Posterior cingulate gyrus (tissue), 11 donors: ENCODE measurements at regions not wholly inside any gene's neighbourhood (a gene's known extent, or its start where the extent isn't known, plus 50 kb on each side); places are given as distances from the start of the nearest gene placed in this dataset.

Experiments
- DNase-seq, 10 donors: peaks; one replicate each; pipeline versions ENCODE4 v3.0.0 to v3.0.0-alpha.2; 2020 to 2021; ENCODE audit warnings: mixed read lengths in 3 of 10
- intact Hi-C: fragments of 100-400 bp; cut with DNase I; formaldehyde crosslinking; loops from one replicate; pipeline ENCODE4 v1.15.1; 2023

DNA sequence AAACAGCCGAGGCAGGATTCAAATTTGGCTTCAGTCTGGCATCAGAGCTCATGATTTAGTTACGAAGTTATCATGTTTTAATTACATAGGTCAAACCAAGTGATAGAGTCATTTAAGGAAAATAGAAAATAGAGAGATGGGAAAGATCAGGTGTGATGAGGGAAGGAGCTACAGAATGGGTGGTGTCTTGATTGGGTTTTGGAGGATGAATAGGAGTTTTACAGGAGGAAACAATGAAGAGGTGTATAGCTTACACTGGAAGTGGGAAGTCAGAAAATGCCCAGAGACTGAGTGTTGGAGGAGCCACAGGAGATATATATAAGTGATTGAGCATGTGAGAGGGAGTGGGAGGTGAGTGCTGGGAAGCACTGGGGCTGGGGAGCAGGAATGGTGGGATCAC lies 264.2 kb upstream of the TNP1 start:
- intact Hi-C loops, result no loop called here
- no peak for DNase-seq

DNA sequence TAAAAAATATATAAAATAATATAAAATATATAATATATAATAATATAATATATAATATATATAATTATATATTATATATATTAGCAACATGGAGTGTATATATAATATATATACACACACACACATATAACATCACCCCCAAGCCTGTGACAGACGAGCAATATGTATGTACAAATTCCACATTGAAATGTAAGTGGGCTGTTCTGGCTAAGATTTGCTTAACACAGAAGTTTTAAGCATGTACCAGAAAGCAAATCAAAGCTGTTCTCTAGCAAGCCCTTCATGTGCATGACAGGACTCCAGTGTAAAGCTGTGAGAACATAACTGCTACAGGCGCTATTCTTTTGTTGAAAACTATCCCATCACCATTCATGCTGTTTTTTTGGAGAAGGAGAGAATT lies 261.7 kb upstream of the TNP1 start:
- intact Hi-C loops, result no loop called here
- no peak for DNase-seq

DNA sequence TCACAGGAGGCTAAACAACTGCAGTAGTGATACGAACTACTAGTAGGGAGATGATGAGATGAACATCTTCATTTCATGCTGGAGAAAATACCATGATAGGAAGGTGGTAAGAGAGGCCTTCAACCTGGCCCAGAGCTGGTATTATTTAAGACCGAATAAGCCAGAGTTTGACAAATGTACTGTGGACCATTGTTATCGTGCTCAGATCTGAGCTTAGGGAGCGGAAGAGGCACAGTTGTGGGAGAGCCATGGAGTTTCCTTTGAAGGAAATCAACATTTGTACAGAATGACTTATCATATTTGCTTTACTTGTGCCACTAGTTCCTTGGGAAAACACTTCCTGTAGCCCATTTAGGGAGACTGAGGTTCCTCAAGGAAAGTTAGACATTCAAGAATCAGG lies 260.6 kb upstream of the TNP1 start:
- no peak for DNase-seq
- intact Hi-C loops, result no loop called here

DNA sequence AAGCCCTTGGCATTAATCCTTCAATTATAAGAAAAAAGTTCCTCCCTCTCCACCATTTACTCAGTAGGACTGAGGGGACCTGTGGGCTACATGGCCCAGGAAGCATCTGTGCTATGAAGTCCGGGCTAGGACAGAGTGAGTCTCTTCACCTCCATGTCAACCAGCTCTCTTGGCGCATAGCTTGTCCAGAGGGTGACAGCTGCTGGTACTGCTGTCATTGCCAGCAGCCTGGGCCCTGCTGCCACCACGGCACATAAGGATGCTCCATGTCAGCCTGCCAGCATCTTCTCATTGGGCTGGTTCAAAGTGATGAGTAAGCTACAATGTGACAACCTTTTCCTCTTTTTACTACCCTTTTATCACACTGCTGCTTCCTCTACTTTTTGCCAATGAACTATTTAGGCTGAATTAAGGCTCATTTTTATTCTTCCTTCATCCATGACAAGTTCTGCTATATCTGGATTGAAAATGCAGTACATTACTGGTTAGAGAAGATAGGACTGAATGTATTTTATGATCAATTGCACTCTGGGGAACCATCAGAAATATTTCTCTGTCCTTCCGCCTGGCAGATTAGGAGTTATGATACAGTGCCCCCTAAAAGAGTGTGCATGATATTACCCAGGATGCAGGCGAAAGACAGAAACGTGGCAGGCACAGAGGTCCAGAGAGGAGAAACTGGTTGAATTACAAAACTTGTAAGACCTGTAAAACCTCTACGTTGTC lies 258.9 kb upstream of the TNP1 start:
- peak in 1 of 10 donors; percentile 71 for DNase-seq
- intact Hi-C loops, result no loop called here

DNA sequence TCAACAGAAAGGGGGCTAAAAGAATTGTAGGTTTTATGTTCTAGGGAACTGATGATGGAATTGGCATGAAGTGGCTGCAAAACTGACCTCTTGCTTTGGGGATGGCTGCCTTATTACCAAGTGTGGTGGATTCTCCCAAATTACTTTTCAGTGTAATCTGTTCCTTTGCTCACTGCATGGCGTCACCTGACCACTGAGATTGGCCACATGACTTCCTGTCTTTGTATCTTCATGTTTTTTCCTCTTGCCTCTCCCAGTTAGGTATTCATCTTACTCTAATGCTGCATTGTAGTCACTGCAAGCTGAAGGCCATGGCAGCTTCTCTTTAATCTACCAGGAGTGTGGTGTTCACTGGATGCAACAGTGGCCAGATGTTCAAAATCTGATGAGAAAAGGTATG lies 257.7 kb upstream of the TNP1 start:
- DNase-seq, result no peak
- intact Hi-C loops, result no loop called here

DNA sequence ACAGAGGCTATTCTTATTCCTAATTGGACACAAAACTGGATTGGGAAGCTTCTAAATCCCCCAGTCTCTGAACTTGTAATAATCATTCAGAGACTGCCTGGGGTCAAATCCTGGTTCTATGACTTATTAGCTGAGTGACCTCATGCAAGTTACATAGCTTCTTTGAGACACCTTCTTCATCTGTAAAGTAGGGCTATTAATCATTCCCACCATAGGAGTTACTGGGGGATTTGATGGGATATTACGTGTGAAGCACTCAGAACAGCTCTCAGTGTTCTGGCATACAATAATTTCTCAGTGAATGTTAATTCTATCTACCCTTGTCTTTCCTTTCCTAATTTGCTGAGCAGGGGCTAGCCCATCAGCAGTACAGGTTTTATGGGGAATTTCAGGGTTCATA lies 256.7 kb upstream of the TNP1 start:
- DNase-seq, result no peak
- intact Hi-C loops, result no loop called here

DNA sequence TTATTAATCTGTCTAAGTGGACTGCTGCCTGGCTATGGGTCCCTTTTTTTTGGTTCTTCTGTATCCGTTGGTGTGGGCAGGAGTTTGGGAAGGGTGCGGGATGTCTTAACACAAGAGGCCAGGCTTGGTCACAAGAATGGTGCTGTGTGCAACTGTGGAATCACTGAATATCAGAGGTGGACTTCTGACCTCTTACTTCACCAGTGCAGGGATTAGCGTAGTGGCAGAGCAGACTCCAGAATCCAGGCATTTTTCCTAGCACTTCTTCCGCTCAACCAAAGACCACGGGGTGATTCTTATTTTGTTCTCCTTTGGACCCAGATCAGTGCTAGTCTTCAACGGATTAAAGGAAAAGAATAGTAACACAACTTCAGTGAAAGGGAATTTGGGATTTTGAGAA lies 254.3 kb upstream of the TNP1 start:
- intact Hi-C loops, result no loop called here
- no peak for DNase-seq

DNA sequence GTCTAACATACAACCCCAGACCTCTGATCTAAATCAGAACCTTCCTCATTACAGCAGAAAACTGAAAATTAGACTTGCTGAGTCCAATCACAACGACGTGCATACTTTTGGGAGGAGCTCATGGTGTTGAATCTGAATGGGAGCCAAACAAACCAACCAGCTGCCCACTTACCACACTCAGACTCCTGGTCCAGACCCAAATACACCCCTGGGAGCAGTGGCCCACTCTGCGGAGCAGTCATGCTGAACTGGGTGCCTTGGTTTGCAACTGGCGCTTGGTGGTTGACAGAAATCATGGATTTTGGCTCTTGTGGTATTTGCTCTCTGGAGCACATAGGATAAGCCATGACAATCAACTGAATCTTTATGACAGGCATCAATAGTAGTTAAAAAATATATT lies 253.6 kb upstream of the TNP1 start:
- intact Hi-C loops, result no loop called here
- no peak for DNase-seq

DNA sequence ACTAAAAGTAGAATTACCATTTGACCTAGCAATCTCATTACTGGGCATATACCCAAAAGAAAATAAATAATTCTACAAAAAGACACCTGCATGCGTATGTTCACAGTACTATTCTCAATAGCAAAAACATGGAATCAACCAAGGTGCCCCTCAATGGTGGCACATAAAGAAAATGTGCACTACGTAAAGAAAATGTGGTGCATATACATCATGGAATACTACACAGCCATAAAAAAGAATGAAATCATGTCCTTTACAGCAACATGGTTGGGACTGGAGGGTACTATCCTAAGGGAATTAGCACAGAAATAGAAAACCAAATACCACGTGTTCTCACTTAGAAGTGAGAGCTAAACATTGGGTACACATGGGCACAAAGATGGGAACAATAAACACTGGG lies 250.7 kb upstream of the TNP1 start:
- intact Hi-C loops, result no loop called here
- DNase-seq, result no peak

DNA sequence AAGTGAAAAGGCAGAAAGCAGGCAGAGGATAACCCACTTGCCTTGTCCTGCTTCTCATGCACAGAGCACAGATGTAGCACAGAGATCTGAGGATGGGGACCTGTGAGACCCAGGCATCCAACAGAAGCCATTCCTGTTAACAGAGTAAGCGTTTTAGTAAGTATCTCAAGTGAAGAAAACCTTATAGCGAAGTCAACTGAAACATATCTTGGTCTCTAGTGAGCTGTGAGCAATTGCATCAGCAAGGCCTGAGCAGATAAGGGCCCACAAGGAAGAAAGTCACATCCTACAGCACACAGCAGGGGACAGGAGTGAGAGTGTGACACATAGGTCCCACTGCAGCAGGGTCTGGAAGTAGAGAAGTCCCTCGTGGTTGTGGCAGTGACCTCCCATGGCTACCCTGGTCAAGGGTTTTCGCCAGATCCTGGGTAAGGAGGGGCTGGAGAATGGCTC lies 248.7 kb upstream of the TNP1 start:
- intact Hi-C loops, result no loop called here
- DNase-seq, result no peak

DNA sequence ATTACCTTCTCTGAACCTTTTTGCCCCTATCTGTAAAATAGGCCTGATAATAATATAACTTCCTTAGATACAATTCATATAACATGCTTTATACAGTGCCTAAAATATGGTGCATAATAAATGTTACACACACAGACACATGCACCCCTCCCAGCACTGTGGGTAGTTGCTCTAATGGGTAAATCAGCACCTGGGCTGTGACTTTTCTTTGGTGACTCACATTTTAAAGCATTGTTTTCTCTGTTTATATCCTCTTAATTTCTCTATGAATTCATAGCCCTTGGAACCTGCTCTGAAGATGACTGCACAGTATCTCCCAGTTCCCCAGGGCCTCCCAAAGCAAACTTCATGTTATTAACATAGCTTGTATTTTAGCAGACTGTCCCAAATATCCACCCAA lies 248.2 kb upstream of the TNP1 start:
- intact Hi-C loops, result no loop called here

DNA sequence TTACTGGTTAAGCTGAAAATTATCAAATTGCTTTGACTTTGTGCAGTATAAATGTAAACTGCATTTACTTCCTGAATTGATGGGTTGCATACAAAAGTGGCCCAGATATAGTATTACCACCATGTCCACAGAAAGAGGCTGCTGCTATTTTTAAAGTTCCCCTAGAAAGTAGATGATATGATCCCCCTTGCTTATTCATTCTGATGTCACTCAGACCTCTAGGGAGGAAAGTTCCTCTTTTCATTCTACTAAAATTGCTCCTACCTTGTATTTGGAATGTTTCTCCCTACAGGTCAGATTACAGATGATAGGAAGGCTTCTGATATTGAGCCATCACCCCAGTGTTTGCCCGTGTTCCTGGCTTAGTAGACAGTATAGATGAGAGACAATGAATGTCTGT lies 247.6 kb upstream of the TNP1 start:
- no peak for DNase-seq
- intact Hi-C loops, result no loop called here

More for the DNA sequence above, 248.2 kb upstream of the TNP1 start:
- no peak for DNase-seq

DNA sequence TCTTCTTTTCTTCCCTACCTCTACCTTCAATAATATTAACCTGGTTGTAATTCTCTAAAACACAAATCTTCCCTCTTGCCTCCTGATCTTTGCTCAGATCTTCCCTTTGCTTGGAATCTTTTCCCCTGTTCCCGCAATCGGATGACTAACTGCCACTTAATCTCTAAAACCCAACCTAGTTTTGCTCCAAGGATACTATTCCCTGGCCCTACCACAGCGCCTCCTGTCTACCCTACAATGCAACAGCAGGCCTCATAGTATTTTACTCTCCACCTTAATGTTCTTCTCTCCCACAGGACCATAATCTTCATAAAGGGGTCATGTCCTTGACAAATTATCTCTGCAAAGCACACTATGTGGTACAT lies 246.8 kb upstream of the TNP1 start:
- intact Hi-C loops, result no loop called here
- no peak for DNase-seq

DNA sequence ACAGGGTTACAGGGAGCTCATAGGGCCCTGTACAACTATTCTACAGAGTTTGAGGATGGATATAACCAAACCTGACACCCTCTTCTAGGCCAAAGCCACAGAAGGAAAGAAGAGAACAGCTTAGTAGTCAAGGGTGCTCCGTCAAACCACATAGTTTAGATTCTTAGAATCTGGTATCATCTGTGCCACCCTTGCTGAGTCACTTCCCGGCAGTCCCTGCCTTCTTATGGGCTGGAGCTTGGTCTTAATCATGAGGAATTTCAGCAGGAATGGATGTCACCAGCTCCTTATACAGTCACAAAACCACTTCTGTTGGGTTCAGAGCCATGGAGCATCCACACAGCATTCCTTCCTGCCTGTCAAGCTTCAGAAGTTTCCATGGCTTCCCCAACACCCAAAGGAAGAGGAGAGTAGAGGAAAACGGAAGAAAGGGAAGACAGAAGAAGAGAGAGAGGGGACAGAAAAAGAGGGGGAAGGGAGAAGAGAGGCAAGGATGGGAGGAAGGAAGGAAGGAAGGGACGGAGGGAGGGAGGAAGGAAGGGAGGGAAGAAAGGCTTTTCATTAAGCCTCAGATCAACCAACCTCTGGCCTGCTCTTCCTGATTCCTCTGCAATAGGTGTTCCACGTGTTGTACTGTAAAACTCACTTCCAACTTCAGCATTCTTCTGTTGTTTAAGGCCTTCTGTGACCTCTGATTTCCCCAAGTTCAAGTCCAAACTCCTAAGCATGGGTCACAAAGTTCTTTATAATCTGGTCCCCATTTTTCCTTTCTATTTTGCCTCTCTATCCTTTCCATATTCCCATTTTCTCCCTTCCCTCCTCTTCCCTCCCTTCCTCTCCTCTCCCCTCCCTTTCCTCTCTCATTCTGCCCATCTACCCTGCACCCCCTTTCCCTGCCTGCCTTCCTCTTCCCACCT lies 246.1 kb upstream of the TNP1 start:
- intact Hi-C loops, result no loop called here
- DNase-seq, result no peak

DNA sequence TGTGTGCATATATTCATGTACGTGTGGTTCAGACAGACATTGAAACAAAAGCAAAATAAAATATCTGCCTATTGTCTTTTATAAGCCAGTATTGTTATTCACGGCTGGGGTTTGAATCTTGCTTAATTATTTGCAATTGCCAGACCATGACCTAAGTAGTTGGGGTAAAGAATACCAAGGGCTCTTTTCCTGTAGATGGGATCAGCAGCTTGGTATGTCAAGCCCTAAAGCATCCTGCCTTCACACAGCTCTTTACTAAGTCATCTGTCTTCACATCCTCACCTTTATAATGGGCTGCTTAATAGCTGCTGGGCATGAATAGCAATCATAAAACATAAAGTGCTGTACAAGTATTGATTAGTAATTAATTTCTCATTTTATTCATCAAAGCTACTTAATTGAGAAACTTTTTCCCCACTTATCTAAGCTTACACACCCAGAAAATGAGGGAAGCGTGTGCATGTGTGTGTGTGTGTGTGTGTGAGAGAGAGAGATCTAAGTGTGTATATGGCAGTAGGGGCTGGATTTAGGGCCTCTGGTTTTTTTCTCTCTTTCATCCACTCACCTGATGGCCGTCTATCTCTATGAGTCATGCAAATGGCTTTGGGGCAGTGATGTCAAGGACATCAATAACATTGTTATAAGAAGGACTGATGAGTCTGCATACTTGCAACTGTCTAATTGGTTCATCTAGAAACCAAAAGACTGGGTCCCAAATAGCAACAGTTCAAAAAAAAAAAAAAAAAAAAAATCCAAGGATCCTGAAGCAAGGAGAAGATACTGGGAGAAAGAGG lies 244.1 kb upstream of the TNP1 start:
- DNase-seq, result no peak
- intact Hi-C loops, result no loop called here

DNA sequence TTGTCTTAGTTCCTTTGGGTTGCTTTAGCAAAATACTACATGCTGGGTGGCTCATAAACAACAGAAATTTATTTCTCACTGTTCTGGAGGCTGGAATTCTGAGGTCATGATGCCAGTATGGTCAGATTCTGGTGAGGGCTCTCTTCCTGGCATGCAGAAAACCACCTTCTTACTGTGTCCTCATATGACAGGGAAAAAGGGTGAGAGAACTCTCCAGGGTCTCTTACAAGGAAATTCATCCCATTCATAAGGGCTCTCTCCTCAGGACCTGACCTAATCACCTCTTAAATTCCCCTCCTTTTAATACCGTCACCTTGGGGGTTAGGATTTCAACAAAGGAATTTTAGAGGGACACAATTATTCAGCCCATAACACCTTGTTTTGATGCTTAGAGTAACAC lies 243.1 kb upstream of the TNP1 start:
- intact Hi-C loops, result no loop called here
- DNase-seq, result no peak

DNA sequence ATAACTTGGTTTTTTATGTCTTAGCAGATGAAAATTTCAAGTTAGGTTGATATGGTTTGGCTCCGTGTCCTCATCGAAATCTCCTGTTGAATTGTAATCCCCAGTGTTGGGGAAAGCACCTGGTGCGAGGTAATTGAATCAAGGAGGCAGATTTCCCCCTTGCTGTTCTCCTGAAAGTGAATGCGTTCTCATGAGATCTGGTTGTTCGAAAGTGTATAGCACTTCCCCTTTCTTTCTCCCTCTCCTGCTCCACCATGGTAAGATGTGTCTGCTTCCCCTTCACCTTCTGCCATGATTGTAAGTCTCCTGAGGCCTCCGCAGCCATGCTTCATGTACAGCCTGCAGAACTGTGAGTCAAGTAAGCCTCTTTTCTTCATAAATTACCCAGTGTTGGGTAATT lies 242.1 kb upstream of the TNP1 start:
- DNase-seq, result no peak
- intact Hi-C loops, result no loop called here

DNA sequence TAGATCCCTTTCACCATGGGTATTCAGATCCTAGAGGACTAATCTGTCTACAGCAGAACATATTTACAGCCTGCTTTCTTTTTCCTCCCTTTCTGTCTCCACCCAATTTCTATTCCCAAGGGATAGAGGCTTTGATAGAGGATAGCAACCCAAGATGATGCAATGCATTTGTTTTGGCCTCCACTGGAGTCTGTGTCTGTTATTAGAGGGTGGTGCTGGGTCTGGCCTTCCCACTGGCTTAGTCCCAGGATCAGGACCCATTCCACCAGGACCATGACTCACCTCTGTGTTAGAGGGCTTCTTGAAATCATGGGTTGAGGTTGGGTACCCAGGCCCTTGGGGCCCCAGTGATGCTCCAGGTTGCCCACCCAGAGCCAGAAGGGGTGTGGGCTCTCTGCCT lies 239.7 kb upstream of the TNP1 start:
- intact Hi-C loops, result no loop called here
- no peak for DNase-seq

DNA sequence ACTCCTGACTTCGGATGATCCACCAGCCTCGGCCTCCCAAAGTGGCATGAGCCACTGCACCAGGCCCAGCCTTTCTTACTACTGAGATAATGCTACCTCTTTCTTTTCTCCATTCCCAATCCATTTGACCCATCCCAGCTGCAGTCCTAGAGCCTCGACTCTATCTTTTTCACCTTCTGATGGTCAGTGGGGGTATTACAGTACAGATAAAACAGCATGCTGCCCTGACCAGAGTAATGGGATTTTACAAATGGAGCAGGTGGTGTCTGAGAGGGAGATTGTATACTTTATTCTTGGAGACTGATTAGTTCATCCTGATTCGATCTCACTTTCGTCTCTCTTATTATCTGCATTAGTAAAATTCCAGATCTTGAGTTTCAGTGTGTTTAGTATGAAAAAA lies 238.6 kb upstream of the TNP1 start:
- DNase-seq, result no peak
- intact Hi-C loops, result no loop called here

DNA sequence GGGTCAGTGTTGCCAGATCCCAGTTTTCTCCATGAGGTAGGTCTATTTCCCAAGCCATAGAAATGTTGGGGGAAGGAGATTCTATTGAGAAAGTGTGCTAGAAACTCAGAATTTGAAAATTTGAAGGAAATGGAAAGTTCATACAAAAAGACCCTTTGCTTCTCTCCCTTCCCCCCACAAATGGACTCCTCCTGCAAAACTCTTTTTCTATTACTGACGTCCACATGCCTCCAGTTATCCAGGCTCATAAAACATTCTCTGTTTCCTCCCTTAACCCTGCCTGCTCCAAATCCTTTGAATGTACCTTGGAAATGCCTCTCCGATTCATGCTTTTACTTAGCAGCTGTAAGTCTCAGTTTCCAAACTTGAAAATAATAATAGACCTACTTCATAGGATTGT lies 237.5 kb upstream of the TNP1 start:
- no peak for DNase-seq
- intact Hi-C loops, result no loop called here

DNA sequence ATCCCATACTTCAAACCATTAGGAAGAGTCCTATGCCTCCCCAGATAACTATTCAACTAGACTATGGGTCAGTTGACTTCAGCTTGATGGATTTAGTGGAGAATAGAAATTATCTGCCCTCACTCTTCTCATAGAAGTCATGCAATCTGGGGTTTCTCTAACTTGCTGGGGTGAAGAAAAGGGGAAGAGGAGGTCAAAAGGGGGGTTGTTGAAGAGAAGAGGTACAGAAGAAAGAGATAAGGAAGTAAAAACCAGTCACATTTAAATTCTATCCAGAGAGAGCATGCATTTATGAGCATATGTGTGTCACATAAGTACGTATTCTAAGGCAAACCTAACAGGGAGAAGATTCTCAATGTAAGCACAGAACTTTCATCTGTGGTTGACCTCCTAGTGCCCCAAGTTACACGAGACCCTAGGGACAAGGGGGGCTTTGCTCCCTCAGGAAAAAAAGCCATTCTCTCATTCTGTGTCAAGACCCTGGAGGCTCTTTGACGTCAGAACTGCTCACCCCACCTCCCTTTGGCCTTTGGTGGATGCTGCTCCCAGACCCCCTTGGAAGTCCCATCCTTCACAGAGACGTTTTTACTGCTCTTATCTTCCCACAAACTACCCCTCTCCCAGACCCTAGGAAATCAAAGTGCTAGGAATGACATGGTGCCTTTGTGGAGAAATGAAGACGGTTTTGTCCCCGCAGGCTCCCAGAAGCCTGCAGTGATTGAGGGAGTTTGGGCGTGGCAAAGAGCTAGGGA lies 236.8 kb upstream of the TNP1 start:
- intact Hi-C loops, result no loop called here
- no peak for DNase-seq
